ENCODE measurements at regions not wholly inside any gene's neighbourhood (a gene's known extent, or its start where the extent isn't known, plus 50 kb on each side); places are given as distances from the start of the nearest gene placed in this dataset.

DNA sequence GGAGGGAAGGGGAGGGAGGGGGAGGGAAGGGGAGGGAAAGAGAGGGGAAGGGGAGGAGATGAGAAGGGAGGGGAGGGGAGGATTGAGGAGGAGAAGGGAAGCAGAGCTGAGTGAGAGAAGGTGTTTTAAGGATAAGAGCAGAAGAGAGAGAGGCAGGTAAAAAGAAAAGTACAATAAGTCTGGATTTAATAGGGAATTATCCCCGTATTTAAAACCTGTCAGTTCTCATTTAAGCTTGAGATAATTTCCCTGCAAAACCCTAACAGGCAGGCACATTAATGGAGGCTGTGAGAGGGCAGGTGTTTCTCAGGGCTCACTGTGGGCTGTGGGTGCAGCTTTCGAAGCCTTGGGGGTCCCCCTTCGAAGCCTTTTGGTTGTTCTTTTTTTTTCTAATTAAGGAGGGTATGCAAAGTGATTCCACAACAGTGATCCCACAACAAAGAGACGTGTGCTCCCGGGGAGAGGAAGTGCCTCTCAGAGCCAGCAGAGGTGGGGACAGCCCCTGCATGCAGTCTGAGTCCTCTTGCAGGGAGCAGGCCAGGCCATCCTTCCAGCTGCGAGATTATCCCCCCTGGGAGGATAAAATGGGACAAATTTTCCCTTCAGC, 317.9 kb upstream of the IRX1 start:
- DNase-seq, result no peak

- DNase-seq, result no peak
Measured at GRCh38 chr5:3276896-3277295, 318.7 kb upstream of the IRX1 start.

GRCh38 chr5:3269395-3270169, 326.1 kb upstream of the IRX1 start:
- no peak for DNase-seq

GRCh38 chr5:3268760-3269330, 326.8 kb upstream of the IRX1 start:
- DNase-seq, result no peak

- DNase-seq, result no peak
Measured at GRCh38 chr5:3266861-3267260, 328.8 kb upstream of the IRX1 start.

DNA sequence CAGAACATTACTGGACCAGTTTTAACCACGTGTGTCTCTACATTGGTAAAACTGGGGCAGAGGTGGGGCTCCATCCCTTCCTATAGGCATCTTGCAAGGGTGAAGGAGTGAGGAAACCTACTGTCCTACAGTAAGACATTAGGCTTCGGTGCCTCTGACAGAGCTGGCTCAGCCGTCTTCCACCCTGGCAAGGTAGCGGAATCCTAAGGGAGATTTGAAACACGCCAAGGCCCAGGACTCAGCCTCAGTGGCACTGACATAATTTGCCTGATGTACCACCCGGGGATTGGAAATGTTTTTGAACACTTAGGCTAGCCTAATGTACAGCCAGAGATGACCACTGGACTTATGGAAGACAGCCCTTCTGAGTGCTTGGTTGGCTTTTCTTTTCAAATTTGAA, 329.7 kb upstream of the IRX1 start:
- no peak for DNase-seq

DNA sequence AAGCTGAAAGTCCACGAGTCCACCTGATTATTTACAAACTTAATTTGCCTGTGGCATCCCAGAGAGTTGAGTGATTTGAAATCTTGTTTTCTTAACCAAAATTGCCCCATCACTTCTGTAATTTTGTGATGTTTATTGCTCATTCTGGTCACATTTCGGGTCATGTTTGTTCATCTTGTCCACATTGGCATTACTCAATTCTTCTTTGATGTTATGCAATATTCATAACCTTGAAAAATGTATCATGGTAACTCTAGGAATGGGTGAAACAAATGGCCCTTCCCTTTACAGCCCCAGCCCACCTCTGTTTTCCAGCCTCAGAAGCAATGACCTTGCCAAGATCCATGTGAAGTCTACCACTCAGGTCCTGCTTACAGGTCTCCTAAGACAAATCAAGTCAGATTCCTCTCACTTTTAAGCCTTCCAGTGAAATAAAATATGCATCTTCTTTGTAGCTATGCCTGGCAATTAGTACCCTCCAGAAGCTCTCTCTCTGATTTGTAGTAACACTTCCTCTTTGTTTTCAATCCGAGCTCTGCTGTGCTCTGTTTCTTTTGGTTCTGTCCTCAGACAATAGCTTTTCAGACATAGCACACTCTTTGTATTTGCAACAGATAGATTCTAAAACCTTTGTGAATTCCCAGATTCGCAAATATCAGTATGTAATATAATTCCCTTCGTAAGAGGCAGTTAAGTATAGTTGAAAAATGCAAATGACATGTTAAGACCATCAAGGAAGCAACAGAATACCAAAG, 330.3 kb upstream of the IRX1 start:
- DNase-seq, result no peak

DNA sequence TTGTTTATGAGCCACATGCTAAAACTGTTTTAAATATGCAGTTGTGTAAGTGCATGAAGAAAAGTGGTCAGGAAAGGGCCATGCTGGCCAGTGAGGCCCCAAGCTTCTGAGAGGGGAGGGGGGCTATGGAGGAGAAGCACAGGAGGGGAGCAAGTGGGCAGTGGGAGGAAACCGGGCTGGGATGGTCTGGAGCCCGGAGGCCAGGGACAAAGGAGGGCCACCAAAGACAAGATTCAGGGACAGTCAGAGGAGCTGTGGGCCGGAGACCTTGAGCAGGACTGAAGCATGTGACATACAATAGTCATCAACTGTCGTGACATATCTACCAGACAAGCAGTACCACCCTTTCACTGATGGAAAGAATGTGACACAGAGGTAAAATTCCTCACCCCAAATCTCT, 333.2 kb upstream of the IRX1 start:
- no peak for DNase-seq

- no peak for DNase-seq
Measured at GRCh38 chr5:3261081-3261480, 334.6 kb upstream of the IRX1 start.

- no peak for DNase-seq
Measured at GRCh38 chr5:3258050-3258449, 337.6 kb upstream of the IRX1 start.

GRCh38 chr5:3252235-3252634, 343.4 kb upstream of the IRX1 start:
- DNase-seq, result no peak

DNA sequence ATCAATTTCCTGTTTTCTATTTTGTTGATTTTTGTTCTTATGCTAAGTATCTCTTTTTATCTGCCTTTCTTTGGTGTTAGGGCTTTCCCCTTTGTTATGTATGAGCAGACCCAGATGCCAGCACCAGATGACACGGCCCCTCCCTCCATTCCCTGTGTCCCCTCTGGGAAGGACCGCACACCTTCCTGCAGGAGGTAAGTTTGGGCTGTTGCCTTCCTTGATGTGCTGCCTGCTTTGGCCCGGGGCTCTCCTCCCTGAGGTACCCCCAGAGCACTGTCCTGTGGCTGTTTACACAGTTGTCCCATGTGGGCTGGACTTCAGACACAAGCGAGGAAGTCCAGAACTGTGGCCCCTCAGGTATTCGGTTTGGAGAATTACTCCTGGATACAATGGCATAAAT, 343.8 kb upstream of the IRX1 start:
- DNase-seq, result no peak

- no peak for DNase-seq
Measured at GRCh38 chr5:3249401-3249800, 346.2 kb upstream of the IRX1 start.

- DNase-seq, result no peak
Measured at GRCh38 chr5:3237276-3237868, 358.3 kb upstream of the IRX1 start.

DNA sequence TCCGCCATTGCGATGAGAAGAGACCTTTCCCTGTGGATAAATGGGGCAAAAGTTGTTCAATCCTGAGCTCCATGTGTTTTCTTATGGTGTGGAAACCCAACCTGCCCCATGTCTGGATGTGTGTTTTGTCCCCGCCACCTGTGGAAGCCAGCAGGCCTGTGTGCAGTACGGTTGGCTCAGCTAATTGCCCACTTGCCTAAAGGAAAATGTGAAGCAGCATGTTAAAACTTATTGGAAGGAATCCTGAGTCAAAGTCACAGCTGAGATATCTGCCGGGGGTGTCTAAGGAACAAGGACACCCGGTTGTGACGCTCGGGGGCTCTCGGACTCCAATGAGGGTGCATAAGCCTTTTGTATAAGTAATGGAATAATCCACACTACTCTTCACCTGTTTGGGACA, 361.1 kb upstream of the IRX1 start:
- DNase-seq, result no peak

DNA sequence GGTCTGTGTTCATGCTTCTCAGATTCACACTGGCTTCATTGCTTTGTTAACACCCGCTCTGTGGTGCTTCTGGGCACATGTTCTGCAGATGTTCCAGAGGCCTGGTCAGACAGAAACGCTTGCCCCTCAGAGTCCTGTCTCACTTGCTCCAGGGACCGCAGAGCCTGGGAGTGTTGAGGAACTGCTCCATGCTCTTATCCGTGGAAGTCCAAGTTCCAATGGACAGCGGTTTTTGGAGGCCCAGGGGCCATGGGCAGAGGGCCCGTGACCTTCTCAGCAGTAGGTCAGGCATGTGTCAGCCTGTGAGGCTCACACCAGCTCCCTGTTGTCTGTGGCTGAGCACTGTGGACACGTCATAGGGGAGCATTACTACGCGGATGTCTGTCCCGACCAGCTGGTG, 364.7 kb upstream of the IRX1 start:
- DNase-seq, result no peak

DNA sequence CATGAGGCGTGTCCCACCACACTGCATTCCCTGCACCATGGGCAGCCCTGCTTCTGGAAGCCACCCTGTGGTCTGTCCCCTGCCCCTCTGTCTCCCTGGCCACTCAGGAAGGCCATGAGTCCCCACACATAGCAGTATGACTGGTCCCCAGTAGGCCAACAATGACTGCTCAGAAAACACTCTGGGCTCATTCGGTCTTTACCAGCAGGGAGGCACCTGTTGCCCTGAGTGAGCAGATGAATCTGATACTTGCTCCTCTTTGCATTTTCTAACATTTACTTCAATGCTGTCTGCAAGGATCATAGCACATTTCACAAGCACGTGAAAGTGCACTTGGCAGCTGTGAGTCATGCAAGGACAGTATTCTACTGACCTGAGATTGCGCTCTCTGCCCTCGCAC, 365.4 kb upstream of the IRX1 start:
- DNase-seq, result no peak

GRCh38 chr5:3226196-3226920, 369.3 kb upstream of the IRX1 start:
- DNase-seq, result no peak

GRCh38 chr5:3225201-3225960, 370.3 kb upstream of the IRX1 start:
- DNase-seq, result no peak

DNA sequence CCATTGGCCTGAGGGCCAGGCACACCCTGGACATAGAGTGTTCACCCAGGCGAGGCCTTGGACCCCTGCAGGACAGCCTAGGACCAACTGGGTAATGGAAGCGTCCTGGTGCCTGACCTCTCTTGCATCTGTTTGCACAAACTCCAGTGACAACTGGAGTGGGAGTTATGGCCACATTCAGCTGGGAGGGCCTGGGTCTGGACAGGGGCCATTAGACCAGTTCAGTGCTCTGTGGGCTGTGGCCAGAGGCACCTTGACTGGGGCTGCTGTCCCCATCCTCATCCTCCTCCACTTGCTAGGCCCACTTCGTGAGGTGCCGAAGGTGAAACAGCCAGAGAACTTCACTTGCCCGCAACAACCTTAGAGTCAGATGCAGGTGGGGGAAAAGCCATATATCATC, 372.7 kb upstream of the IRX1 start:
- DNase-seq, result no peak

DNA sequence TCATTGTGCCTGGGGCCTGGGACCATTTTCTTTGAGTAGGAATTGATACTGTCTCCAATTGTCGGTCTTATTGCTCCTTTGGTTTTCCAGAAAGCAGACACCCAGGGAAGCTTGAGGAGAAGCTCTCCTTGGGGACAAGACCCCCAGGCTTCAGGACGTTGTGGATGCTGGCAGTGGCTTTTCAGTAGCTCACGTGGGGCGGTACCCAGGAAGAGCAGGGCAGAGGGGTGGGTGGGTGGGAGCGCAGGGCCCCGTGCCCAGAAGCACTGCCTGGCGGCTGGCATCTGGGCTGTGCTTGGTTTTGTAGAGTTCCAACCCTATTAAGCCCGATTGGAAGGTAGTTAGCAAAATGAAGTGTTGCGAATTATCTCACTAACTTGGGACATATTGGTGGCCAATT, 374.2 kb upstream of the IRX1 start:
- DNase-seq, result no peak
